ENCODE measurements at regions not wholly inside any gene's neighbourhood (a gene's known extent, or its start where the extent isn't known, plus 50 kb on each side); places are given as distances from the start of the nearest gene placed in this dataset.

GRCh38 chr5:36801523-36801922, 75.0 kb upstream of the NIPBL start:
- TF ChIP-seq ZNF274 (IDR thresholded peaks at IDR 0.05; ENCODE audit: low read depth, low read length) = no peak
- no peak for TF ChIP-seq YY1 (IDR thresholded peaks at IDR 0.05; ENCODE audit: insufficient read depth, insufficient read length)
